ENCODE measurements at regions not wholly inside any gene's neighbourhood (a gene's known extent, or its start where the extent isn't known, plus 50 kb on each side); places are given as distances from the start of the nearest gene placed in this dataset.

DNA sequence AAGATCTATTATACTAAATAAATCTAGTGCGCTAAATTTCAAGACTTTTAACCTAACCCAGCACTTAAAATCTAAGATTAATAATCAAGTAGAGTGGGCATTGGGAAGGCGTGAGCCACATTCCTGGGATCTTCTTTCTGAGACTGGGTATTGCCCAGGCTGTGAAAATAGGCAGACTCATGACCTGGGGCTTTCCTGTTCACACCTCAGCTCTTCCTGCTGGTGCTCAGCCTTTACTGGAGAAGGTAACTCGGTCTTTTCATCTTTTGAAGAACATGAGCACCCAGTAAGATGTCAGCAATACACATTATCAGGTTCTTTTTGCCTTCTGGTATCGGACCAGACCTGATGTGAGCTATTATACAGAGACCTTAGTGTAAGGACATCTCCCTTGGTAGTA is 500.5 kb downstream of the PLCL1 start:
- TF ChIP-seq POLR2AphosphoS5 (IDR thresholded peaks at IDR 0.05) = no peak
- TF ChIP-seq, protein P1, sequence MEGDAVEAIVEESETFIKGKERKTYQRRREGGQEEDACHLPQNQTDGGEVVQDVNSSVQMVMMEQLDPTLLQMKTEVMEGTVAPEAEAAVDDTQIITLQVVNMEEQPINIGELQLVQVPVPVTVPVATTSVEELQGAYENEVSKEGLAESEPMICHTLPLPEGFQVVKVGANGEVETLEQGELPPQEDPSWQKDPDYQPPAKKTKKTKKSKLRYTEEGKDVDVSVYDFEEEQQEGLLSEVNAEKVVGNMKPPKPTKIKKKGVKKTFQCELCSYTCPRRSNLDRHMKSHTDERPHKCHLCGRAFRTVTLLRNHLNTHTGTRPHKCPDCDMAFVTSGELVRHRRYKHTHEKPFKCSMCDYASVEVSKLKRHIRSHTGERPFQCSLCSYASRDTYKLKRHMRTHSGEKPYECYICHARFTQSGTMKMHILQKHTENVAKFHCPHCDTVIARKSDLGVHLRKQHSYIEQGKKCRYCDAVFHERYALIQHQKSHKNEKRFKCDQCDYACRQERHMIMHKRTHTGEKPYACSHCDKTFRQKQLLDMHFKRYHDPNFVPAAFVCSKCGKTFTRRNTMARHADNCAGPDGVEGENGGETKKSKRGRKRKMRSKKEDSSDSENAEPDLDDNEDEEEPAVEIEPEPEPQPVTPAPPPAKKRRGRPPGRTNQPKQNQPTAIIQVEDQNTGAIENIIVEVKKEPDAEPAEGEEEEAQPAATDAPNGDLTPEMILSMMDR (IDR thresholded peaks at IDR 0.05) = no peak
- no peak for TF ChIP-seq POLR2A (IDR thresholded peaks at IDR 0.05)
- no peak for TF ChIP-seq EP300 (IDR thresholded peaks at IDR 0.05)

All from suprapubic skin (tissue), 4 donors.